GM12874 (cell line): ENCODE measurements at regions not wholly inside any gene's neighbourhood (a gene's known extent, or its start where the extent isn't known, plus 50 kb on each side); places are given as distances from the start of the nearest gene placed in this dataset.

Experiments used
- CTCF ChIP-seq: IDR thresholded peaks from 2 replicates; pipeline ENCODE4 v1.5.1; 2011; ENCODE audit warnings: low read depth, mild to moderate bottlenecking, control low read depth, low read length, moderate library complexity; ENCODE audit not compliant: insufficient read depth

GRCh38 chr2:104385743-104386142 lies 468.2 kb upstream of the POU3F3 start:
- TF ChIP-seq CTCF: no peak

DNA sequence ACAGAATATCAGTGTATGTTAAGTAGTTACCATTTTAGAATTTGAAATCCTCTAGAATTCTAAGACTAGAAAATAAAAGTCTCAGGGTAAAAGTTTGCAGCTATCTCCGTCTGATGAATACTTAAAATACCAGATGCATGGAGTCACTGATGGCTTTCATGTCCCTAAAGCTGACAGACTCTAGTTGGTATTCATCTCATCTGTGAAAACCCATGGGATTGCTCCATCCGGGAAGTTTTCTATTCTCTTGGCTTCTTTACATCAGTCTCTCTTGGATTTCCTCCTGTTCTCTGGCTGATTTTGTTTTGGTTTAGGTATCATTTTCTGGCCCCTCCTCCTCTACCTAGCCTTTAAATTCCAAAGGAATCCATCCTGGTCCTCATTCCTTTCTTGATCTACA lies 465.6 kb upstream of the POU3F3 start:
- no peak for TF ChIP-seq CTCF

DNA sequence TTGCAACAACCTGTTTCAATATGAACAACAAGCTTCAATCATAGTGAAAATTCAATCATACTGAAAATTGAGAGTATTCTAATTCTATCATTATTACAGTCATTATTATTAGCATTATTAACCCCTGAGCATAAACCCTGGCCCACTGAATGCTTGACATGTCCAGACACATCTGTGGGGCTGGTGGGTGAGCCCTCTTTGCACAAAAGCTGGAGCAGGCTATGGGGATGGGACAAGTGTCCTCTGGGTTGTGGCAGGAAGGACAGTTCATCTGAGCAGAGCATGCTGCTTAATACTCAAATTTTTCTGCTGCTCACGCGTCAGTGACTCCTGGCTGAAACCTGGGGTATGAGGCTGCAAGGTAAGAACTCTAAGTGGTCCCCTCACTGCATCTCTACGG lies 451.1 kb upstream of the POU3F3 start:
- TF ChIP-seq CTCF: no peak

DNA sequence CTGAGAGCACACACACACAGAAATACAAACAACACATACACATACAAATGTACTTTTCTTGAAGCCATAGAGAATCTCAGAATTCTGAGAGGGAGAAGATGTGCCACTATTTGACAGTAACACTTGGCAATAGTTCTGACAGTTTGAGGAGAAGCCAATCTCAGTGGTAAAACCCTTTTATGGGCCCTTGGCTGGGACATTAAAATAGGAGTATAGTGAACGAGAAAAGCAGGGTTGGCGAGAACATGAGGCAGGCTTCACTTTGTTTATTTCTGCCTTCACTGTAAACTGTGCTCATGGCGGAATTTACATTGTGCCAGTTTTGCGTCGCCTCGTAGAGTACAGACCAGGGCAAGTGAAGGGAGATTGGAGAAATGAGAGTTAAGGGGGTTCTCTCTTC lies 449.4 kb upstream of the POU3F3 start:
- no peak for TF ChIP-seq CTCF

DNA sequence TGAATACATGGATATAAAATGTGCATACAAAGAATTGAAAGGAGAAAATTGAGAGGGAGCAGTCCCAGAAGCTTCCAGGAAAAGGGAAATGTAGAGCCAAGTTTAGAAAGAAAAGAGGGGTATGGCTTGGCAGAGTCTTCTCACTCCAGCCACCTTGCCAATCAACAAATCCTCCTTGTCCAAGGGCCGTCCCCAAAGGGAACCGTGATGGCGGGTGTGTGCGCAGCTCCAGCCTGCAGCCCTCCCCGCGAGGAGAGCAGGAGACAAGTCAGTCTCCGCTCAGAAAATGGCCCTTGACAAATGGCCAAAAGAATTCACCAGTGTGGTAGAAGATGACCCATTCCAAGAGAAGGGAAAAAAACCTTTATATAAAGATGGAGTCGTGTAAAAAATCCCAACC lies 448.3 kb upstream of the POU3F3 start:
- no peak for TF ChIP-seq CTCF

DNA sequence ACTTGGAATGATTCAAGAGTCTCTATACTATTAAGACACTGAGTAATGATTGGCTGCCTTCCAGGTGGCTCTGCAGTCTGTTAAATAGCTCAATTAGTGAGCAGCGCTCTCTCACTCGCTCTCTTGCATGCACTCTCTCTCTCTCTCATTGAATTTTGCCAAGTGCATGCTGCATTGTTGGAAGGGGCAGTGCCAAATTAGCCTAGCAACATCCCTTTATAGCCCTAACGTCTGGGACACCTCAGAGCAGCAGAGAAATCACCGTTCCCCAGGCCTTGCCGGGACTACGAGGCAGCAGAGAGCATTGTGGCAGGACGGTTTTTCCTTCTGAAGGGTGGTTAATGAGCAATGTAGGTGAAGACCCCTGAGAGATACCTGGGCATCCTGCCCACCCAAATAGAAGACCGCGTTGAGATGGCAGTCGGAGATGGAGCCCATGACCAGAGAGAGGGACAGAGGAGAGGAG lies 447.6 kb upstream of the POU3F3 start:
- no peak for TF ChIP-seq CTCF

DNA sequence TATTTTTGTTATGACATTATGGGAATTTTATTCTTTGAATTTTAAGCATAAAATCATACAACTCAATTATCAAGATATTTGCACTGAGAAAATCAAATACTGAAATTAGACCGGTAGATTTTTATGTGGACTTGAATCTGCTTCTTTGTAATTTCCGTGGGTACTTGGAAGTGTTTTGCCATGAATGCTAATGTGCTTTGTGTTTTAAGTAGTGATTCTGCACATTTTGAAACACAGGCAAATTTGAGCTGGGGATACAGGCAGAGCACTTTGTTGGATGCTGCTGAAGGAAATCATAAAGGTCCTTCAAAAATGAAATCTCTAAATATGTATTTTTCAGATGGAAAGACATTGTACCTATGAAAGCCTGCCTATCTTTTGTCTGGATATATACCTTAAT lies 446.3 kb upstream of the POU3F3 start:
- no peak for TF ChIP-seq CTCF

DNA sequence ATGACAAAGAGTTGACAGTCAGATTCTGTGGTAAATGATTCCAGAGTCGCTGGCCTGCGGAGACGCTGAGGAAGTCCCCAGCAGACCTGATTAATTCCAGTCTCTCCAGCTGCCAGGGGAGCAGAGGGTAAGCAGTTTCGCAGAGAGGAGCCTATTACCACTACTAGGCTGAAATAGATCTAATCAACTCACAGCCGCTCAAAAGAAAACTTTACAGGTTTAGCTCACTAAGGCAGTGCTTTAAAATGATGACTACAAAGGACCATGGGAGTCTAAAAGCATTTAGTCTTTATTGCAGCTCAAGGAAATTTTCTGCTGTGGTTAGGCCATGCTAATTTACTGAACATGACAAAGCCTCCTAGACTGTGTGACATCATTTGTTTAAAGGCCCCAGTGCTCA lies 445.6 kb upstream of the POU3F3 start:
- no peak for TF ChIP-seq CTCF
